ENCODE measurements at regions not wholly inside any gene's neighbourhood (a gene's known extent, or its start where the extent isn't known, plus 50 kb on each side); places are given as distances from the start of the nearest gene placed in this dataset.

DNA sequence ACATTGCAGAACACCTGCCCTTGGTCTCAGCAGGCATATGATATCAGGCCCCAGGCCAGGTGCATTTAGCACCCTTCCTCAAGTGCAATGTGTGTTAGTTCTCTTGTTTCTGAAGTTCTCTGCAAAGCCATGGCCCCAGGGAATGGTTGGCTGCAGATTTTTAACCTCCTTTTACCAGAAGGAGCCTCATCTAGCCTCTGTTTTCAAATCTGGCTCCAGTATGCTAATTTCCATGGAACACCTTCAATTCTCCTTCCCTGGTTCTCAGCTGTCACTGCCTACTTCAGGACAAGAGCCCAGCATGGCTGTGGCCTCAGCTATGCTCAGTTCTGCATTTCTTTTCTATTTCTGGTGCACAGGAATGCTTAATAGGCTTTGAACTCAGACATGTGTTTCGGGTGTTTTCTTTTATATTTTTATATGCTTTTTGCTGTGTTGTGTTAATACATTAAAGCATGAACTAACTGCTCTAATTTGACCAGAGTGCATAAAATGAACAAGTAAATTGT, 51.6 kb upstream of the OGFRL1 start:
- Histone ChIP-seq H3K18ac (ENCODE audit: insufficient read length, low read depth, low read length) (no peak overlapping the region), H3K79me2 (ENCODE audit: insufficient read depth, low read length) (no peaks in the 10 kb centered on the region), H2BK12ac (ENCODE audit: insufficient read length, low read depth, low read length) (no peak overlapping the region), H3K23ac (ENCODE audit: insufficient read length, low read depth, low read length) (no peak overlapping the region), H3K4me1 (ENCODE audit: insufficient read depth, low read length) (peaks cover 3% of the 10 kb centered on the region; the same call in 1 of the 2 replicates), H3K9ac (ENCODE audit: extremely low read depth, insufficient read length, low read length) (no peak overlapping the region), H2AFZ (ENCODE audit: low read length) (no peak overlapping the region), H2BK120ac (ENCODE audit: low read depth, low read length, poor library complexity, severe bottlenecking) (no peak overlapping the region), H3K79me1 (ENCODE audit: insufficient read depth, low read depth, low read length, poor library complexity, severe bottlenecking) (no peaks in the 10 kb centered on the region), H2BK15ac (ENCODE audit: low read depth, low read length) (no peak overlapping the region), H3K27me3 (ENCODE audit: insufficient read depth, low read length) (no peaks in the 10 kb centered on the region), H3K27ac (ENCODE audit: insufficient read length, low read depth, low read length) (no peak overlapping the region), H2BK20ac (ENCODE audit: low read depth, low read length, poor library complexity, severe bottlenecking) (no peak overlapping the region), H3K14ac (ENCODE audit: insufficient read depth, low read length) (no peak overlapping the region), H4K20me1 (ENCODE audit: control insufficient read depth, insufficient read depth, insufficient read length) (no peaks in the 10 kb centered on the region), H3K4ac (ENCODE audit: low read depth, low read length) (no peak overlapping the region), H3K9me3 (ENCODE audit: control insufficient read depth, low read depth, low read length) (no peaks in the 10 kb centered on the region), H3K56ac (ENCODE audit: insufficient read length, low read depth, low read length) (no peak overlapping the region), H4K91ac (ENCODE audit: insufficient read length, low read depth, low read length) (no peak overlapping the region), H4K5ac (ENCODE audit: insufficient read length, low read depth, low read length) (no peak overlapping the region), H4K8ac (replicated peaks; ENCODE audit: insufficient read length, low read depth, low read length) (no peak overlapping the region), H3K4me2 (ENCODE audit: insufficient read depth, insufficient read length, low read length) (no peak overlapping the region), H3T11ph (ENCODE audit: low read length) (no peak overlapping the region), H2AK5ac (ENCODE audit: insufficient read length, low read length) (no peak overlapping the region), H3K23me2 (ENCODE audit: insufficient read length, low read depth, low read length, poor library complexity, severe bottlenecking) (no peaks in the 10 kb centered on the region), H2BK5ac (ENCODE audit: insufficient read length, low read length) (no peak overlapping the region)
- Mint-ChIP-seq H3K27me3 (ENCODE audit: low read depth) (no peaks in the 10 kb centered on the region), H3K4me1 (peaks cover 8 to 11% of the 10 kb centered on the region in 2 experiments), H3K9me3 (peaks cover 2 to 4% of the 10 kb centered on the region in 2 experiments; a peak in 4 of 5 replicates), H3K27ac (no peak overlapping the region; a peak in 2 of 7 replicates), H3K36me3 (ENCODE audit: insufficient read depth in 1 of 3, low read depth in 3 of 3) (peaks cover 0 to 2% (median 0%) of the 10 kb centered on the region in 3 experiments; a peak in 1 of 7 replicates), H3K4me3 (no peak overlapping the region; a peak in 1 of 5 replicates)
- no peak for DNase-seq
- TF ChIP-seq, protein P1, sequence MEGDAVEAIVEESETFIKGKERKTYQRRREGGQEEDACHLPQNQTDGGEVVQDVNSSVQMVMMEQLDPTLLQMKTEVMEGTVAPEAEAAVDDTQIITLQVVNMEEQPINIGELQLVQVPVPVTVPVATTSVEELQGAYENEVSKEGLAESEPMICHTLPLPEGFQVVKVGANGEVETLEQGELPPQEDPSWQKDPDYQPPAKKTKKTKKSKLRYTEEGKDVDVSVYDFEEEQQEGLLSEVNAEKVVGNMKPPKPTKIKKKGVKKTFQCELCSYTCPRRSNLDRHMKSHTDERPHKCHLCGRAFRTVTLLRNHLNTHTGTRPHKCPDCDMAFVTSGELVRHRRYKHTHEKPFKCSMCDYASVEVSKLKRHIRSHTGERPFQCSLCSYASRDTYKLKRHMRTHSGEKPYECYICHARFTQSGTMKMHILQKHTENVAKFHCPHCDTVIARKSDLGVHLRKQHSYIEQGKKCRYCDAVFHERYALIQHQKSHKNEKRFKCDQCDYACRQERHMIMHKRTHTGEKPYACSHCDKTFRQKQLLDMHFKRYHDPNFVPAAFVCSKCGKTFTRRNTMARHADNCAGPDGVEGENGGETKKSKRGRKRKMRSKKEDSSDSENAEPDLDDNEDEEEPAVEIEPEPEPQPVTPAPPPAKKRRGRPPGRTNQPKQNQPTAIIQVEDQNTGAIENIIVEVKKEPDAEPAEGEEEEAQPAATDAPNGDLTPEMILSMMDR (conservative IDR thresholded peaks at IDR 0.05): no peak
- no CpG with 5 or more reads among the region's 1 CpG for WGBS (ENCODE audit: extremely low coverage, insufficient read length, low lambda C conversion rate)
